SJCRH30 (cell line): ENCODE measurements at regions not wholly inside any gene's neighbourhood (a gene's known extent, or its start where the extent isn't known, plus 50 kb on each side); places are given as distances from the start of the nearest gene placed in this dataset.

ENCODE experiments used
- DNase-seq, 2 experiments: peaks; one replicate each; pipeline ENCODE4 v3.0.0-alpha.2; 2015 to 2020
- H3K27ac ChIP-seq: fragments of 250-450 bp; sonication (Bioruptor Pico); 2 replicates; pipeline ENCODE4 v1.5.1; 2020; ENCODE audit warnings: mild to moderate bottlenecking, moderate library complexity
- H3K27me3 ChIP-seq: fragments of 250-450 bp; sonication (Bioruptor Pico); 2 replicates; pipeline ENCODE4 v1.5.1; 2020; ENCODE audit warnings: mild to moderate bottlenecking, moderate library complexity
- H3K36me3 ChIP-seq: fragments of 250-450 bp; sonication (Bioruptor Pico); 2 replicates; pipeline ENCODE4 v1.5.1; 2020; ENCODE audit warnings: mild to moderate bottlenecking, moderate library complexity
- H3K4me1 ChIP-seq: fragments of 250-450 bp; sonication (Bioruptor Pico); 2 replicates; pipeline ENCODE4 v1.5.1; 2020; ENCODE audit warnings: mild to moderate bottlenecking, moderate library complexity
- H3K4me3 ChIP-seq: fragments of 250-450 bp; sonication (Bioruptor Pico); 2 replicates; pipeline ENCODE4 v1.5.1; 2020; ENCODE audit warnings: mild to moderate bottlenecking, moderate library complexity
- H3K9me3 ChIP-seq: fragments of 250-450 bp; sonication (Bioruptor Pico); replicated peaks from 2 replicates; pipeline ENCODE4 v1.5.1; 2020; ENCODE audit warnings: mild to moderate bottlenecking, moderate library complexity

DNA sequence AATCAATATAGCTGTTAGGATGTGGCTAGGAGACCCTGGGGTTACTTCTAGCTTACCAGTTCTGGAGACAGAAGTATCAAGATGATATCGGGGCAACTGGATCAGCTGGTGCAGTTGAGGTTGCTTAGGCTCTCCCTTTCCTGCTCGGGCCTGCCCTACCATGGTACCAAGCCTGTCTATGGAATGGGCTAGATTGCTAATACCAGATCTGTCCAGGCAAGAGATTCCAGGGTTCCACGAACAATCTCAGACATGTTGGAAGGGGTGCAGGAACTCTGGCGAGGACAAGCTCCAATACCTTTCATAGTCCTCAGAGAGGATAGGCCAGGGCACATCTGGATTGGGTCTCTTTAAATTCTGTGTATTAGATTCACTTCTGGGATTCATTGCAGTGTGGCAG is 53.8 kb downstream of the ADM start:
- Histone ChIP-seq H3K4me3 (no peak overlapping the region), H3K27me3 (no peaks in the 10 kb centered on the region), H3K36me3 (peaks cover 2% of the 10 kb centered on the region; the same call in 1 of the 2 replicates), H3K4me1 (no peaks in the 10 kb centered on the region), H3K27ac (no peak overlapping the region), H3K9me3 (peaks cover 7% of the 10 kb centered on the region; the same call in 1 of the 2 replicates)
- no peak for DNase-seq

DNA sequence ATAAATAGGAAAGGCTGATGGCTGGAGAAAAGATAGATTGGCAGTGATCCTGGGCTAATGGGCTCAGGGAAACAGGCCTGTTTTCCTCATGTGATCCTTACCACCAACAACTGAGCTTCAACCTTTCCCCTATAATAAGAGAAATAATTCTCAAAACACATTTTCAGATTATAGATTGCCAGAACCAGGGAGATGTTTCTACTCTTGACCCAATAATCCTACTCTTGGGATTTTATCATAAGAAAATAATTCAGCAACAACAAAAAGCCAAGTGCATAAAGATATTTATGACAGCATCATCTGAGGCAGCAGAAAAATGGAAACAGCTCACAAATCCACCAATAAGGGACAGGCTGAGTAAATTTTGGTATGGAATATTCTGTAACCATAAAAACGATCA is 54.3 kb downstream of the ADM start:
- Histone ChIP-seq H3K4me3 (no peak overlapping the region), H3K36me3 (peaks cover 2% of the 10 kb centered on the region; the same call in 1 of the 2 replicates), H3K4me1 (no peaks in the 10 kb centered on the region), H3K27me3 (no peaks in the 10 kb centered on the region), H3K27ac (no peak overlapping the region), H3K9me3 (peaks cover 7% of the 10 kb centered on the region; the same call in 1 of the 2 replicates)
- DNase-seq = no peak

DNA sequence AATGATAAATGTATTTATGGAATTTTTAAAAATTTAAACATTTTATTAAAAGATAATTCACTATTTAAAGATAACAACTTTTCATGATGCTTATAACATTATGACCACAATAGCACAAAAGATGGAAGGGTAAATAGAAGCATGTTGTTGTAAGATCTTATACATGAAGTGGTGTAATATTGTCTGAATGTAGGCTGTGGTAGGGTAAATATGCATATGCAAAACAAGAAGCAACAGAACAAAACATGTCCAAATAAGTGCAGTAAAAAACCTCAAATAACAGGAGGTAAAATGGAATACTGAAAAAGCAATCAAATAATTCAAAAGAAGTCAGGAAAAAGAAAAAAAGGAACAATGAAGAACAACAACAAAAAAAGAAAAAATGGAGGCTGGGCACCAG is 56.0 kb downstream of the ADM start:
- H3K9me3 ChIP-seq = peaks cover 5% of the 10 kb centered on the region; the same call in 1 of the 2 replicates
- peaks cover 2% of the 10 kb centered on the region; the same call in 1 of the 2 replicates for H3K4me1 ChIP-seq
- no peak overlapping the region for H3K27ac ChIP-seq
- H3K36me3 ChIP-seq = peaks cover 2% of the 10 kb centered on the region; the same call in 1 of the 2 replicates
- no peak overlapping the region for H3K4me3 ChIP-seq
- DNase-seq = no peak
- H3K27me3 ChIP-seq = no peaks in the 10 kb centered on the region

DNA sequence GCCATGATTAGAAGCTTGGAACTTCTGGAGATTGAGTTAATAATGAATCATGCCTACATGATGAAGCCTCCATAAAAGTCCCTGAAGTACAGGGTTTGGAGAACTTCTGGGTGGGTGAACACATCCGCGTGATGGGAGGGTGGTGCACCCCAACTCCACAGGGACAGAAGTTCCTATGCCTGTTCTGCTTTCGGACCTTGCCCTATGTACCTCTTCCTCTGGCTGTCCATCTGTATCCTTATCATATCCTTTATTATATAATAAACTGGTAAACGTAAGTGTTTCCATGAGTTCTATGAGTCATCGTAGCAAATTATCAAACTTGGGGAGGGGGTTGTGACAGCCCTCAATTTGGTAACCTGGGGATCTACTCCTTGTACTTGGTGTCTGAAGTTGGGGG is 60.2 kb downstream of the ADM start:
- Histone ChIP-seq H3K27me3 (no peaks in the 10 kb centered on the region), H3K9me3 (0 out of 2 replicates have a peak, but pooled peaks cover under 1% of the 10 kb centered on the region), H3K27ac (no peak overlapping the region), H3K4me1 (peaks cover 9% of the 10 kb centered on the region), H3K36me3 (peaks cover 2% of the 10 kb centered on the region; the same call in 1 of the 2 replicates), H3K4me3 (no peak overlapping the region)
- DNase-seq = no peak

DNA sequence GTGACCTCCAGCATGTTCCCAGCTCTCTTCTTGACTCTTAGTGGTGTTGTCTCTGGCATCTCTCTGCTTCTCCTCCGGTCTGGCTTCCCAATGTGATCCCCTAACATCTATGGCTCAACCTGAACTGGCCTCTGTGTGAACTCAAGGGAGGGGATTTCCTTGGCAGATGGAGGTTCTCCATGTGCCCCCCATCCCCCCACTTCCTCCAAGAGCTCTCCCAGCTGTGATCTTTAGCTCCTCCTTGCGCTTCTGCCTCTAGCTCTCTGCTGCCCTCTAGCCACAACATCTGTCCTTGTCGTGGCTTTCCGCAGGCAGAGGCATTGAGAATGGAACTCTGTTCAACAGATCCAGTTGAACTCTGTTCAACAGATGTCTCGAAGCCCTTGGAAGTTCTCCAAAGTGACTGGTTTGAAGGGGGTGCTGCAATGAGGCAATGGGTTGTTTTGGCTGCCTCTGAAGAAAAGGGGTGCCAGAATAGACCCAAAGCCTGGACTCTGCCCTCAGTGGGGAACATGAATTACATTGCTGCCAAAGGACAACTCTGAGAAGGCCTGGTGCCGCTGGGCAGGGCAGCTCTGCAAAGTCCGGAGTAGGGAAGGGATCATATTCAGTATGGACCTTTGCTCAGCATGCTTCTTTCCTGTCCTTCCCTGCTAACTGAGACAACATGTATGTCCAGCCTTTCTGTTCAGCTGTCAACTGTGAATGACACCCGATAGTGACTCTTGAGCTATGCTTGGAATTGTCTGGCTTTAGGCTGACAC is 61.9 kb downstream of the ADM start:
- Histone ChIP-seq H3K9me3 (no peaks in the 10 kb centered on the region), H3K27me3 (no peaks in the 10 kb centered on the region), H3K36me3 (peaks cover 2% of the 10 kb centered on the region; the same call in 1 of the 2 replicates), H3K27ac (peak overlapping the region; percentile 36), H3K4me3 (no peak overlapping the region), H3K4me1 (peaks cover 9% of the 10 kb centered on the region)
- peak; percentile 94 to 97 for DNase-seq

DNA sequence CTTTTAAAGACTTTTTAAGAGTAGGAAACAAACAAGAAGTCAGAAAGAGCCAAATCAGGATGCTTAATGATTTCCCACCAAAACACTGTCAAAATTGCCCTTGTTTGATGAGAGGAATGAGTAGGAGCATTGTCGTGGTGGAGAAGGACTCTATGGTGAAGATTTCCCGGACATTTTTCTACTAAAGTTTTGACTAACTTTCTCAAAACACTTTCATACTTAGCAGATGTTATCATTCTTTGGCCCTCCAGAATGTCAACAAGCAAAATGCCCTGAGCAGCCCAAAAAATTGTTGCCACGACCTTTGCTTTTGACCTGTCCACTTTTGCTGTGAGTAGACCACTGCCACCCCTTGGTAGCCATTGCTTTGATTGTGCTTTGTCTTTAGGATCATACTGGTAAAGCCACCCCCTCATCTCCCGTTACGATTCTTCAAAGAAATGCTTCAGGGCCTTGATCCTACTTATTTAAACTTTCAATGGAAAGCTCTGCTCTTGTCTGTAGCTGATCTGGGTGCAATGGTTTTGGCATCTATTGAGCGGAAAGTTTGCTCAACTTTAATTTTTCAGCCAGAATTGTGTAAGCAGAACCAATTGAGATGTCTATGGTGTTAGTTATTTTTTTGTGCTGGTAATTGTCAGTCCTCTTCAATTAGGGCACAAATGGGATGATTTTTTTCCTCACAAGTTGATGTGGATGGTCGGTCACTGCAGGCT is 67.2 kb downstream of the ADM start:
- Histone ChIP-seq H3K36me3 (no peaks in the 10 kb centered on the region), H3K27ac (no peak overlapping the region), H3K27me3 (no peaks in the 10 kb centered on the region), H3K9me3 (no peaks in the 10 kb centered on the region), H3K4me1 (no peaks in the 10 kb centered on the region; the same call in 1 of the 2 replicates), H3K4me3 (no peak overlapping the region)
- DNase-seq = no peak

DNA sequence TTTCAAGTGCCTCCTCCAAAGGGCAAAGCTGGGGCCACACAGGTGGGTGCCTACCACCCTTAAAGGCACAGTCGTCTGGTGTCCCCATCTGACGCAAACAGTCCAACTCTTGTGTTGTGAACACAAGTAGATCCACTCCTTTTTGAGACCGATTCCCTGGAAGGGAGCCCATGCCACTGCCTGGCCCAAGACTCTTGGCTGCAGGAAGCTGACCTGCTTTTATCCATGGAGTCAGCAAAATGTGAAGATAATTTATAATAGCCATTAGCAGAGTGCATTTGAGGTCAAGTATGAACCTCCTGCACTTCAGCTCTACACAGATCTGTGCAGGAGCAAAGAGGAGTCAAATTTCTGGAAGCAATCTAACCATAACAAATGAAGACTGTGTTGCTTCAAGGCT is 68.5 kb downstream of the ADM start:
- no peak overlapping the region for H3K27ac ChIP-seq
- DNase-seq = peak in 1 of 2 experiments; percentile 41
- H3K9me3 ChIP-seq = no peaks in the 10 kb centered on the region
- H3K4me3 ChIP-seq = no peak overlapping the region
- H3K4me1 ChIP-seq = no peaks in the 10 kb centered on the region; the same call in 1 of the 2 replicates
- H3K27me3 ChIP-seq = no peaks in the 10 kb centered on the region
- H3K36me3 ChIP-seq = no peaks in the 10 kb centered on the region

DNA sequence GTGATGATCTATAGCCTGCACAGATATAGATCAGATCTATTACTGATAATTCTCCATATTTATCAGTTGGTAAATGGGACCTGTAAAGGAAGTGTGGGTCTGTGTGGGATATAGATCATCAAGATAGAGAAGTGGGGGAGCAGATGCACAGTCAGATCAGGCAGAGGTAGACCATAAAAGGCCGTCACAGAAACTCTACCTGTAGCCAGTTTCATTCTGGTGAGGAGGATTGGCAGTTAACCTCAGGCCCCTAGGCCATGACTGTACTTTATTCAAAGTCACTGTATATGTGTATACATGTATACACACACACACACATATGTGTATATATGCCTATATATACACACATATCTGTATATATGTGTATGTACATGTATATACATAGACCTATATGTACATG is 69.1 kb downstream of the ADM start:
- H3K4me1 ChIP-seq = no peaks in the 10 kb centered on the region; the same call in 1 of the 2 replicates
- H3K27ac ChIP-seq = no peak overlapping the region
- no peak overlapping the region for H3K4me3 ChIP-seq
- DNase-seq = no peak
- no peaks in the 10 kb centered on the region for H3K27me3 ChIP-seq
- H3K36me3 ChIP-seq = no peaks in the 10 kb centered on the region
- no peaks in the 10 kb centered on the region for H3K9me3 ChIP-seq

DNA sequence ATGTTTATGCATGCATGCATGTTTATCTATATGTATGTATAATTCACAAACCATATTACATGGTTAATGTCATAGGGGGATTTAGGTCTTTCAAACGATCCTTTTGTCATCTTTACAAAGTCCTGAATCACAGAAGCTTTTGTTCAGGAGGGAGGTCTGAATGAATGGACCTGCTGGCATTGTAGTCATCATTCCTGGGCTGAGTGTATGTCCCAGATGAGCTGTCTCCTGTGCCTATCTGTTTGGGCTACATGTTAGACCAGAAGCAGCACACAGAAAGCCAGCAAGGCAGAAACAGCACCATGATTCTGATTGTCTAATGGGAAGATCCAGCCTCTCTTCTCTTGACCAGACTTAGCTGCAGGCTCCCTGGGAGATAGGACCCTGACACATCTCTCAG is 69.5 kb downstream of the ADM start:
- Histone ChIP-seq H3K9me3 (no peaks in the 10 kb centered on the region), H3K4me3 (no peak overlapping the region), H3K27me3 (no peaks in the 10 kb centered on the region), H3K36me3 (no peaks in the 10 kb centered on the region), H3K27ac (no peak overlapping the region), H3K4me1 (no peaks in the 10 kb centered on the region; the same call in 1 of the 2 replicates)
- no peak for DNase-seq

DNA sequence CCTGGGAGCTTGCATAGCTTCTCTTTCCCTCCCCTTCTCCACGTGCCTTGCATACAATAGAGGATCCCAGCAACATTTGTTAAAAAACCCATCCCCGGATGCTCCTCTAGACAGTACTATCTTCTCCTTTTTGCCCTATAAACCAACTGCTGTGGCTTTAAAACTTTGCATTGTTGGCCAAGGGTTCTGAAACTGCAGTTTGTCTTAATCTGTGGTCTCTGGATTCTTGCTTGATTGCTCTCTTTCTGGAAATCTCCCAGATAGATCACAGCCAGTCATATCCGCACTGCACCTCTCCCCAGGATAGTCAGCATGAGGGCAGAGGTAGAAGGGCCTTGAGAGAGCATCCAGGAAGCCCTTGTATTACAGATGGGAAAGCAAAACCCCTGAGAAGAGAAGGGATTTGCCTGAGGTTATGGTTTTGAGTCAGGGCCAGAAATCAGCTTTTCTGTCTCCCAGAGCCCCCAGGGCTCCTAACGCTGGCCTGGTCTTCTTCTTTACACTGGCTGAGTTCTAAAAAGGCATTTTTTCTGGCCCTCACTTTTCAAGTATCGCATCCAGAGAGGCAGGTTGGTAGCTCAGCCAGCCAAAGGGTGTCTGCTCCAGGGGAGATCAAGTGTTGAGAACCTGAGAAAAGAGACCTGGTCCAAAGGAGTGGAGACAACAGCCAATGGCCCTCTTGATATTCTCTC is 70.6 kb downstream of the ADM start:
- Histone ChIP-seq H3K4me3 (no peak overlapping the region), H3K27me3 (no peaks in the 10 kb centered on the region), H3K27ac (no peak overlapping the region), H3K9me3 (no peaks in the 10 kb centered on the region), H3K36me3 (no peaks in the 10 kb centered on the region), H3K4me1 (no peaks in the 10 kb centered on the region; the same call in 1 of the 2 replicates)
- peak in 1 of 2 experiments; percentile 31 for DNase-seq

DNA sequence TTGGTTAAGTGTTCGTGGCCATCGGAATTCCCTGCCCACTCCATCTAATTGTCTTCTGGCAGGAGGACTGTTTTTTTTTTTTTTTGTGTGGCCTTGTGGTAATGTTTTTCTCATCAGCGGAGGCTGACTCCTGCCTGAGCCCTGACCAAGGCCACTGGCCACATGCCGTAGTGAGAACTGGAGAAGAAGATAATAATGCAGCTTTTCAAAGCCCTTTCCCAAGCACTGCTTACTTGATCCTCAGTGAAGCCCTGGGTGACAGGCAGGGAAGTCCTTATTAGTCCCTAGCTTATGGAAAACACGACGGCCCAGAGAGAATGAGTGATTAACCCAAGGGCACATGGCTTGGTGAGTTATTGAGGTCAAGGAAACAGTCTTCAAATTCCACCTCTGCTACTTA is 71.2 kb downstream of the ADM start:
- no peak overlapping the region for H3K27ac ChIP-seq
- no peaks in the 10 kb centered on the region for H3K36me3 ChIP-seq
- H3K27me3 ChIP-seq = no peaks in the 10 kb centered on the region

DNA sequence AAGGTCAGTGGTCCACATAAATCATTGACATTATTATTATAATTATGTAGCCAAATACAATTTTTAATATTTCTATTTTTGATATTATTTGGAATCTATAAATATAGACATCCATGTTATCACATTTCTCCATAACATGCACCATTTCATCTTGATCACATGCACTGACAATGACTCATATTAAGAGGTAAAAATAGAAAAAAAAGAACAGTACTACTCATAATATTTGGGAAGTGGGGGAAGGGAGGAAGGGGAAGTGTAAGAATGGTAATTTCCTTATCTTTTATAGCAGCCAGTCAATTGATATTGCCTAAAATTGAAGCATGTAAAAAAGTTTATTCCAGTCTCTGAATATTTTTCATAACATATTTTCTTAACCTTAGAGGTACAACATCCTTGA is 72.3 kb downstream of the ADM start:
- Histone ChIP-seq H3K4me3 (no peak overlapping the region), H3K27me3 (no peaks in the 10 kb centered on the region), H3K9me3 (no peaks in the 10 kb centered on the region), H3K4me1 (no peaks in the 10 kb centered on the region; the same call in 1 of the 2 replicates), H3K27ac (no peak overlapping the region), H3K36me3 (no peaks in the 10 kb centered on the region)
- DNase-seq = no peak

More for the DNA sequence above, 71.2 kb downstream of the ADM start:
- Histone ChIP-seq H3K4me1 (no peaks in the 10 kb centered on the region; the same call in 1 of the 2 replicates), H3K4me3 (no peak overlapping the region), H3K9me3 (no peaks in the 10 kb centered on the region)
- DNase-seq = no peak

DNA sequence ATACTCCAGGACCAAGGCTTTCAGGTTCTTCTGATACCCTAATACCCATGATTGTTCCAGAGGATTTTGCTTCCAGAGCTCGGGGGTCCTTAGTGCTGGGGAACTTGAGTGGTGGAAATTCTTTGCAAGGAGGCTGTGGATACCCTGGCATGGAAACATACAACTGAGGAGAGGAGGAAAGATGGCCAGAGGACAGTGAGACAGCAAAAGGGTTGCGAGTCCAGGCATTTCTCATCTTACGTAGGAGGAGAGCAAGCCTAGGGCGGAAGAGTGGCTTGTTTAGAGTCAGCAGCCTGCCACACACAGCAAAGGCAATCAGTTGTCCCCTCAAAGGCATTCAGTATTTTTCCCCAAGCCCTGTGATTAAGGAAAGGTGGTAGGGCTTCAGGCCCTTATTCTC is 73.5 kb downstream of the ADM start:
- H3K27me3 ChIP-seq = no peaks in the 10 kb centered on the region
- H3K27ac ChIP-seq = no peak overlapping the region
- no peak overlapping the region for H3K4me3 ChIP-seq
- no peaks in the 10 kb centered on the region for H3K9me3 ChIP-seq
- no peak for DNase-seq
- H3K36me3 ChIP-seq = no peaks in the 10 kb centered on the region
- H3K4me1 ChIP-seq = no peaks in the 10 kb centered on the region; the same call in 1 of the 2 replicates

DNA sequence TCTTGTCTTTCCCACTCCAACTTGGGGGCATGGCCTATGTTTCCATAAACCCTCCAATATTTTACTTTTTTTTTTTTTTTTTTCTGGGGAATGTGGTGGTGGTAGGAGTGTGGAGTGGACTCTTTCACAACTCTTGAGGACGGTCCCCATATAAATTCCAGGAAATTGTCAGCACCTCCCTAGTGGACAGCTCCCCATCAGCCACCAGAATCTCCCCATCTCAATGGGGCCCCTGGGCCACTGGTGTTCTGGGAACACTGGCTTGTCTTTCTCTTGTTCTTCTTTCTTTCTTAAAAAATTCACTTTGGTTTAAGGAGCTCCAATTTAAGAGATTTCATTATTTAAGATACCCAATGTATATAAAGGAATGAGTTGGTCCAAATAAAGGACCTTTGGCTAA is 74.1 kb downstream of the ADM start:
- Histone ChIP-seq H3K4me3 (no peak overlapping the region), H3K9me3 (no peaks in the 10 kb centered on the region), H3K27ac (no peak overlapping the region), H3K36me3 (no peaks in the 10 kb centered on the region), H3K4me1 (no peaks in the 10 kb centered on the region), H3K27me3 (no peaks in the 10 kb centered on the region)
- DNase-seq = peak; percentile 44 to 68

DNA sequence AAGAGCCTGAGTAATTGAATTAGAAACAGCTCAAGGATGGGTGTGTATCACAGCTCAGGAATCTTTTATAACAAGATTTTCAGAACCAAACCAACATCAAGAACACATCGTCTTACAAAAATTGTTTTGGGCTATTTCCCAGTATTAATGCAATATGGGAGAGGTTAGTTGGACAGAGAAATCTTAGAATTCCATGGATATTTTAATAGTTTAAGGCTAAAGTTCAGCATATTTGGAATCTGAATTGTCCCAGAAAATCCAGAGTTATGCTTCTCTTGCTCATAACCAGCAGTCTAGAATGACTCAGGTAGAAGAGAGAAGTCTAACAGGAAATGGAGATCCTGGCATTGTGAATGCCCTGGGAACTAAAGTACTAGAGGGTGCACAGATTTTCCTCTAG is 74.6 kb downstream of the ADM start:
- no peak overlapping the region for H3K4me3 ChIP-seq
- H3K27me3 ChIP-seq = no peaks in the 10 kb centered on the region
- H3K4me1 ChIP-seq = no peaks in the 10 kb centered on the region
- no peak for DNase-seq
- H3K27ac ChIP-seq = no peak overlapping the region
- H3K36me3 ChIP-seq = no peaks in the 10 kb centered on the region
- no peaks in the 10 kb centered on the region for H3K9me3 ChIP-seq
